ENCODE measurements at regions not wholly inside any gene's neighbourhood (a gene's known extent, or its start where the extent isn't known, plus 50 kb on each side); places are given as distances from the start of the nearest gene placed in this dataset.

DNA sequence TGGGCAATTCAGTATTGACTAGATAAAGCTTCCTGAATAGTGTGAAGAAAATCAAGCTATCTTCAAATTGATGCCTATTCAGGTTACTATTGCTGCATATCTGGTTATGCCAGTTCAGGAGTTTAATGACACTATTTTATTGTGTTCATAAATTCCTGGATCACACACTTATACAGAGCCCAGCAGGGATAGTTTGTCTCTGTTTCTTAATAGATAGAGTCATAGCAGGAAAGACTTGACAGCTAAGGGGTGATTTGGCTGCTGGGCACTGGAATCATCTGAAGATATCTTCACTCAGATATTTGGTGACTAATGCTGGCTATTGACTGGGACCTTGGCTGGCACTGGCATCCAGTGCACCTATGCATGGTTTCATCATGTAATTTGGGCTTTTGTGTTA lies 187.8 kb downstream of the PYDC2 start:
- TF ChIP-seq, protein P1, sequence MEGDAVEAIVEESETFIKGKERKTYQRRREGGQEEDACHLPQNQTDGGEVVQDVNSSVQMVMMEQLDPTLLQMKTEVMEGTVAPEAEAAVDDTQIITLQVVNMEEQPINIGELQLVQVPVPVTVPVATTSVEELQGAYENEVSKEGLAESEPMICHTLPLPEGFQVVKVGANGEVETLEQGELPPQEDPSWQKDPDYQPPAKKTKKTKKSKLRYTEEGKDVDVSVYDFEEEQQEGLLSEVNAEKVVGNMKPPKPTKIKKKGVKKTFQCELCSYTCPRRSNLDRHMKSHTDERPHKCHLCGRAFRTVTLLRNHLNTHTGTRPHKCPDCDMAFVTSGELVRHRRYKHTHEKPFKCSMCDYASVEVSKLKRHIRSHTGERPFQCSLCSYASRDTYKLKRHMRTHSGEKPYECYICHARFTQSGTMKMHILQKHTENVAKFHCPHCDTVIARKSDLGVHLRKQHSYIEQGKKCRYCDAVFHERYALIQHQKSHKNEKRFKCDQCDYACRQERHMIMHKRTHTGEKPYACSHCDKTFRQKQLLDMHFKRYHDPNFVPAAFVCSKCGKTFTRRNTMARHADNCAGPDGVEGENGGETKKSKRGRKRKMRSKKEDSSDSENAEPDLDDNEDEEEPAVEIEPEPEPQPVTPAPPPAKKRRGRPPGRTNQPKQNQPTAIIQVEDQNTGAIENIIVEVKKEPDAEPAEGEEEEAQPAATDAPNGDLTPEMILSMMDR (IDR thresholded peaks at IDR 0.05 in 4 of 5, conservative IDR thresholded peaks at IDR 0.05 in 1 of 5) = no peak
- TF ChIP-seq POLR2A (IDR thresholded peaks at IDR 0.05) = no peak

Measured in gastrocnemius medialis (tissue), 4 donors.